ENCODE measurements at regions not wholly inside any gene's neighbourhood (a gene's known extent, or its start where the extent isn't known, plus 50 kb on each side); places are given as distances from the start of the nearest gene placed in this dataset.

- intact Hi-C loops (cut with micrococcal nuclease), result no loop called here
Observed at GRCh38 chr4:33628296-33628695, 2616.0 kb downstream of the ARAP2 start.

GRCh38 chr4:33649015-33649414 is 2595.3 kb downstream of the ARAP2 start:
- Mint-ChIP-seq H3K36me3 (ENCODE audit: low read depth) (no peaks in the 10 kb centered on the region), H3K4me1 (ENCODE audit: low read depth) (no peaks in the 10 kb centered on the region), H3K9me3 (peaks cover 21% of the 10 kb centered on the region), H3K27me3 (no peaks in the 10 kb centered on the region), H3K4me3 (no peak overlapping the region), H3K27ac (no peak overlapping the region)
- intact Hi-C loops (cut with micrococcal nuclease), result no loop called here

More at GRCh38 chr4:33628296-33628695, 2616.0 kb downstream of the ARAP2 start:
- Mint-ChIP-seq H3K4me1 (ENCODE audit: low read depth) (no peaks in the 10 kb centered on the region), H3K9me3 (peaks cover 23% of the 10 kb centered on the region), H3K4me3 (no peak overlapping the region), H3K27ac (no peak overlapping the region), H3K27me3 (no peaks in the 10 kb centered on the region), H3K36me3 (ENCODE audit: low read depth) (no peaks in the 10 kb centered on the region)

DNA sequence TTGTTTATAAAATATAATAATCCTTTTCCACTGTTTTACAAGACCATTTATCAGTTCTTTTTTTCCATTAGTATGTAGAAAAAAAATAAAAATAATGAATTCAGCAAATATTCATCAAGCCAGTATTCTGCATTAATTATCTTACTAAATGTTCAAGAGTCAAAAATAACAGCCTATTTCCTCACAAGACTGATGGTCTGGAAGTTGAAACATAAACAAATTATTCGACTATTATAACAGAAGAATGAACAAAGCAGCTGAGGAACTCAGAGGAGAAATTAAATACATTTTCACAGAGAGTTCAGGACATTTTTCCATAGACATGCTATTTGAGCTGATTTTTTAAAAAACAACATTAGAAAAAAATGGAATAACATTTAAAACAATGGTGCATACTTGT is 2594.8 kb downstream of the ARAP2 start:
- Mint-ChIP-seq H3K27ac (no peak overlapping the region), H3K4me3 (no peak overlapping the region), H3K4me1 (ENCODE audit: low read depth) (no peaks in the 10 kb centered on the region), H3K9me3 (peaks cover 21% of the 10 kb centered on the region), H3K27me3 (no peaks in the 10 kb centered on the region), H3K36me3 (ENCODE audit: low read depth) (no peaks in the 10 kb centered on the region)
- intact Hi-C loops (cut with micrococcal nuclease), result no loop called here

DNA sequence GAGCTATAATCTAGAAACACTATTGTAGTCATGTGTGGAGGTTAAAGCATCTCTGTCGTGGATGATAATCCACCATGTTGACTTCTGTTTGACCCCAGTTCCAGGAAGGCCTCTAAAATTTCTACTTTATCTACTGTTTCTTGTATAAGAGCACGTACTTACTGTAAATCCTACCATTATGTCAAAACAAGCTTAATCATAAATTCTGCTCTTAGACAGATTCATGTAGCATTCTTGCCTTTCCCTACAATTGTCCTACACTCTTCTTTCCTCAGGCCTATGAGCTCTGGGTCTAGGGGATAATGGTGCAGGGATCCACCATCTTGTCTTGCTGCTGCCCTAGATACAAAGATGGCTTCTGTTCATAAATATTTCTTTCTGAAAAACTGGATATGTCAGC is 2594.3 kb downstream of the ARAP2 start:
- H3K36me3 Mint-ChIP-seq (ENCODE audit: low read depth), result no peaks in the 10 kb centered on the region
- no peak overlapping the region for H3K4me3 Mint-ChIP-seq
- no peaks in the 10 kb centered on the region for H3K4me1 Mint-ChIP-seq (ENCODE audit: low read depth)
- peaks cover 21% of the 10 kb centered on the region for H3K9me3 Mint-ChIP-seq
- intact Hi-C loops (cut with micrococcal nuclease), result no loop called here
- H3K27ac Mint-ChIP-seq, result no peak overlapping the region
- H3K27me3 Mint-ChIP-seq, result no peaks in the 10 kb centered on the region

DNA sequence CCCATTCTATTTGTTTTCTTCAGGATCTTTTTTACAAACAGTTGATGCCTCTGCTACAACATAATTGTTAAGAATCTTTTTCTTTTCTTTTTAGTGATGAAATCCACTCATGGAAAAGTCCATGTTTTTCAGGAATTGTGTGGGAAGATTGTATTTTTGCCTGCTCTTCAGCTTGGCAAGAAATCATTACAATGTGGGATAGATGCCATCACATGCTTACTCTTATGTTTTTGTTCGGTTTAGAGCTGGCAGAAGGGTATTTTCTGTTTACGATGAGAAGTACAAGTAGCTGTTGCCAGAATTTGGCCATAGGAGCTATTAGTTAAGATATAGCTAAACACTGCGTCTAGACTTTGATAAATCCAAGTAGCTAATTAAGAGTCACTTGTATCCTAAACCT is 2585.3 kb downstream of the ARAP2 start:
- Mint-ChIP-seq H3K4me3 (no peak overlapping the region), H3K27ac (no peak overlapping the region), H3K36me3 (ENCODE audit: low read depth) (no peaks in the 10 kb centered on the region), H3K27me3 (no peaks in the 10 kb centered on the region), H3K4me1 (ENCODE audit: low read depth) (no peaks in the 10 kb centered on the region), H3K9me3 (peaks cover 20% of the 10 kb centered on the region)
- intact Hi-C loops (cut with micrococcal nuclease), result no loop called here

DNA sequence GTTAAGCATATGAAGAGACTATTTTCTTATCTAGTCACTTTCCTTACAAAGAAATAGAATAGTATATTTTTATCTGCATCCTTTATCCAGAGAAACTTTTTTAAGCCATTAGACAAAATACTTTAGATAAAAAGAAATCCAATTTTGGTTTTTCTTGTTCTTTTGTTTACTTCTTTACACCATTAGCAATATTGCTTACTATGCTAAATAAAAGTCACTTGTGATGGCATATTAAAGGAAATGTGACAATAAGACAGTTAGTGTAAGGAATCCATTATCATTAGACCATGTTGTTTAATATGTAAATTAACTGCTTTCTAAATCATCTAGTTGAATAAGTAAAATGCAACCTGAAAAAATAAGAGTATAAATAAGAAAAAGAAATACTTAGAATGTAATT is 2582.7 kb downstream of the ARAP2 start:
- Mint-ChIP-seq H3K9me3 (peaks cover 47% of the 10 kb centered on the region), H3K27me3 (no peaks in the 10 kb centered on the region), H3K36me3 (ENCODE audit: low read depth) (no peaks in the 10 kb centered on the region), H3K27ac (no peak overlapping the region), H3K4me1 (ENCODE audit: low read depth) (no peaks in the 10 kb centered on the region), H3K4me3 (no peak overlapping the region)
- intact Hi-C loops (cut with micrococcal nuclease), result no loop called here

- intact Hi-C loops (cut with micrococcal nuclease), result no loop called here
- Mint-ChIP-seq H3K9me3 (peaks cover 10% of the 10 kb centered on the region), H3K27ac (no peak overlapping the region), H3K27me3 (no peaks in the 10 kb centered on the region), H3K36me3 (ENCODE audit: low read depth) (no peaks in the 10 kb centered on the region), H3K4me3 (no peak overlapping the region), H3K4me1 (ENCODE audit: low read depth) (no peaks in the 10 kb centered on the region)
Observed at GRCh38 chr4:33685939-33686338, 2558.4 kb downstream of the ARAP2 start.

GRCh38 chr4:33696041-33696440 is 2548.3 kb downstream of the ARAP2 start:
- no peak overlapping the region for H3K27ac Mint-ChIP-seq
- intact Hi-C loops (cut with micrococcal nuclease), result no loop called here
- H3K36me3 Mint-ChIP-seq (ENCODE audit: low read depth), result no peaks in the 10 kb centered on the region

DNA sequence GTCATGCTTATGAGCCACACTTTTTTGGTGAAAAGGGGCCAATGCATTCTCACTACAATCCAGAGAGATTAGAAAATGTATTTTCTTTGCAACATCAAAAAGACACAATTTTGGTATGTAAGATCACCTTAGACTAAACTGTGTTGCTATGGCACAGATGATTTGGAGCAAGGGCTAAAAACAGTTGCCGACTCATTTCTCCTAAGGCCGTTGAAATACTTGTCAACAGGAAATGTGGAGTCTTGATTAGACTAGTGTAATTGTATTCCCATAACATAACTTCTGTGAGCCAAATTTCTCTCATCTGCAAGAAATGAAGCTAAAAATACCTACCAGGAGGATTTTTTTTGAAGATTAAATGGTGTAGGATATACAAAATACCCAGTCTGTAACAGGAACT is 2547.7 kb downstream of the ARAP2 start:
- Mint-ChIP-seq H3K27me3 (no peaks in the 10 kb centered on the region), H3K36me3 (ENCODE audit: low read depth) (no peaks in the 10 kb centered on the region), H3K27ac (no peak overlapping the region), H3K9me3 (no peaks in the 10 kb centered on the region), H3K4me3 (no peak overlapping the region), H3K4me1 (ENCODE audit: low read depth) (no peaks in the 10 kb centered on the region)
- intact Hi-C loops (cut with micrococcal nuclease), result no loop called here

More at GRCh38 chr4:33696041-33696440, 2548.3 kb downstream of the ARAP2 start:
- Mint-ChIP-seq H3K9me3 (no peaks in the 10 kb centered on the region), H3K4me3 (no peak overlapping the region), H3K4me1 (ENCODE audit: low read depth) (no peaks in the 10 kb centered on the region), H3K27me3 (no peaks in the 10 kb centered on the region)

DNA sequence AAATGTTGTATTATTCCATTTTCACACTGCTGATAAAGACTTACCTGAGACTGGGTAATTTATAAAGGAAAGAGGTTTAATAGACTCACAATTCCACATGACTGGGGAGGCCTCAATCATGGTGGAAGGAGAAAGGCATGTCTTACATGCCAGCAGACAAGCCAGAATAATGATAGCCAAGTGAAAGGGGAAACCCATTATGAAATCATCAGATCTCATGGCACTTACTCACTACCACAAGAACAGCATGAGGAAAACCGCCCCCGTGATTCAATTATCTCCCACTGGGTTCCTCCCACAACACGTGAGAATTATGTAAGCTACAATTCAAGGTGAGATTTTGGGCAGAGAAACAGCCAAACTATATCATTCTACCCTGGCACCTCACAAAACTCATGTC is 2535.1 kb downstream of the ARAP2 start:
- H3K27me3 Mint-ChIP-seq, result no peaks in the 10 kb centered on the region
- H3K27ac Mint-ChIP-seq, result no peak overlapping the region
- H3K4me3 Mint-ChIP-seq, result no peak overlapping the region
- peaks cover 43% of the 10 kb centered on the region for H3K9me3 Mint-ChIP-seq
- H3K4me1 Mint-ChIP-seq (ENCODE audit: low read depth), result no peaks in the 10 kb centered on the region
- H3K36me3 Mint-ChIP-seq (ENCODE audit: low read depth), result no peaks in the 10 kb centered on the region
- intact Hi-C loops (cut with micrococcal nuclease), result no loop called here

DNA sequence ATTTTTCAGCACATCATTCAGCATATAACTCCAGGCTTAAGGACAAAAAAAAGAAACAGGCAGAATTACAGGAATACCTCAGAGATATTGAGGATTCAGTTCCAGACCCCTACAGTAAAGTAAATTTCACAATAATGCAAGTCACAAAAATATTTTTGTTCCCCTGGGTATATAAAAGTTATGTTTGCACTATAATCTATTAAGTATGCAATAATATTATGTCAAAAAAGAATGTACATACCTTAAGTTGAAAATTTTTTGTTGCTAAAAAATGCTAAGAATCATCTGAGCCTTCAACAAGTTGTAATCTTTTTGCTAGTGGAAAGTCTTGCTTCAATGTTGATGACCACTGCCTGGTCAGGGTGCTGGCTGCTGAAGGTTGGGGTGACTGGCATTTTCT is 2532.5 kb downstream of the ARAP2 start:
- Mint-ChIP-seq H3K4me3 (no peak overlapping the region), H3K4me1 (ENCODE audit: low read depth) (no peaks in the 10 kb centered on the region), H3K36me3 (ENCODE audit: low read depth) (no peaks in the 10 kb centered on the region), H3K9me3 (peaks cover 30% of the 10 kb centered on the region), H3K27me3 (no peaks in the 10 kb centered on the region), H3K27ac (no peak overlapping the region)
- intact Hi-C loops (cut with micrococcal nuclease), result no loop called here

DNA sequence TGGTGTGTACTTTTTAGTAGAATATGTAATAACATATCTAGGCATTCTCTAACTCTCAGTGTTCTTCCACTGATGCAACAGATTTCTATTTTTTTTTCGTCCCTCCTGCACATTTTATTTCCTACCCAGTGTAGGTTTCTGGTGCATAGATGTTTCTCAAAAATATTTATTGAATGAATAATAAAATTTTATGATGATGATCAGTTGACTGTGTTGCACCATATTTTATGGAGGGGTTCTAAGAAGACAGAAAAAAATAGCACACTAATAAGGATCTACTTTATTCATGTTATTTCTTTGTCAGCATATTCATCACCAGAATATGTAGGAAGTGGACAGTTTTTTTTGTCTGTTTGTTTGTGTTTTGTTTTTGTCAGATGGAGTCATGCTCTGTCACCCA is 2529.3 kb downstream of the ARAP2 start:
- Mint-ChIP-seq H3K9me3 (peaks cover 11% of the 10 kb centered on the region), H3K27me3 (no peaks in the 10 kb centered on the region), H3K4me1 (ENCODE audit: low read depth) (no peaks in the 10 kb centered on the region), H3K27ac (no peak overlapping the region), H3K4me3 (no peak overlapping the region), H3K36me3 (ENCODE audit: low read depth) (no peaks in the 10 kb centered on the region)
- intact Hi-C loops (cut with micrococcal nuclease), result no loop called here

DNA sequence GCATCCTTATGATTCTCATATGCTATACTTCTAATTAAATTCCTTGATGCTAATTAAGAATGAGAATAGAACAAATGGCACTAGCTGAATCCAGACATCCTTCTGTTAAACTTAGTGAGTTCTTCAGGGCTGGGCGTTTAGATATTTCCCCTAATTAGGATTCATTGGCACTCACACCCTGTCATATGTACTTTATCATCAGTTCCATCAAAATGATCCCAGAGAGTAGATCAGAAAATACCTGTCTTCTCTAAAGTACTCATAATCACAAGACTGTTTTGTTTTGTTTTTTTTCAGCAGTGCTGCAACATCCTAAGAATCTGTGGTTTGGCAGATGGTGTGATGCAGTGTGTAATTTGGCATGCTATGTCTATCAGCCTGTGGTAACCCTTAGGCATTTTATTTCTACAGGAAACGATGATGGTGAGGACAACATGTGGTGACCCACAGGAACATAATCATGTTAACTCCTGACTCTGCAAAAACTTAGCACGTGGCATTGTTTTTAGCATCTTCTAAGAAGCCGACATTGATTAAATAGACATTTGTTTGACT is 2528.4 kb downstream of the ARAP2 start:
- Mint-ChIP-seq H3K36me3 (ENCODE audit: low read depth) (no peaks in the 10 kb centered on the region), H3K4me1 (ENCODE audit: low read depth) (no peaks in the 10 kb centered on the region), H3K4me3 (no peak overlapping the region), H3K27ac (no peak overlapping the region), H3K9me3 (peaks cover 1% of the 10 kb centered on the region), H3K27me3 (no peaks in the 10 kb centered on the region)
- intact Hi-C loops (cut with micrococcal nuclease), result no loop called here

- Mint-ChIP-seq H3K4me1 (ENCODE audit: low read depth) (no peaks in the 10 kb centered on the region), H3K36me3 (ENCODE audit: low read depth) (no peaks in the 10 kb centered on the region), H3K9me3 (no peaks in the 10 kb centered on the region), H3K4me3 (no peak overlapping the region), H3K27ac (no peak overlapping the region), H3K27me3 (no peaks in the 10 kb centered on the region)
- intact Hi-C loops (cut with micrococcal nuclease), result no loop called here
Observed at GRCh38 chr4:33722254-33722653, 2522.1 kb downstream of the ARAP2 start.

DNA sequence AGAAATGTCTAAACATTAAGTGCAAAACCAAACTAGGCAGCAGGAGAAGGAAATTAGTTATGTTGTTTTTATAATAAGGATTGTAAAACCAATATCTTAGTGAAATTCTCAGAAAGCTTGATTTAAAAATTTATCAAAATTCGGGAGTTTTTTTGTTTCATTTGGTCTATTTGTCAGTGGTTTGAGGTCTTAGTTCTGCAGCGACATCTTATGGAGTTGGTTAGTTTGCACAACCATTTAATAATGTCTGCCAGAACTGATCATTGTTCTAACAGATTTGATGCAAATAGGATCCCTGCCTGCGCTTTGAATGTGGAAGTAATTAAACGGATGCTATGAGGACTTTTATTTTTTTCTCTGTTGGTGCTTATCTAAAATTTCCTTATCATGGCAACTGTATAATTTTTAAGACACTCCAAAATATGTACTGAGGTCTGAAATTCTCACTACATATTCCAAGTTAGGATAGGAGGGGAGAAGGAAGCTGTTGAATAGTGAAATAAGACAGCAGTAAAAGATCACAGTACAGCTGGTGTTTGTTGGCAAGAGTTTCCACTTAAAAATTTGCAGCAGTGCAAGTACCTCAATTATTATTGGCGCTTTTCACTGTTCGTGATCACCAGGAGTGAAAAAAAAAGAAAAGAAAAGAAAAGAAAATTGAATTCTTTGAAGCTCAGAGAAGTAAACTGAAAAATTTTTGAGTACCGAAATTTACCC is 2521.4 kb downstream of the ARAP2 start:
- Mint-ChIP-seq H3K27ac (no peak overlapping the region), H3K4me1 (ENCODE audit: low read depth) (no peaks in the 10 kb centered on the region), H3K36me3 (ENCODE audit: low read depth) (no peaks in the 10 kb centered on the region), H3K27me3 (no peaks in the 10 kb centered on the region), H3K4me3 (no peak overlapping the region), H3K9me3 (no peaks in the 10 kb centered on the region)
- intact Hi-C loops (cut with micrococcal nuclease), result no loop called here
